ENCODE measurements at regions not wholly inside any gene's neighbourhood (a gene's known extent, or its start where the extent isn't known, plus 50 kb on each side); places are given as distances from the start of the nearest gene placed in this dataset.
"Not testable (repeated sequence)": the region's sequence is repeated elsewhere in the genome, so short reads cannot be mapped to it uniquely, and the experiment has no call there.

DNA sequence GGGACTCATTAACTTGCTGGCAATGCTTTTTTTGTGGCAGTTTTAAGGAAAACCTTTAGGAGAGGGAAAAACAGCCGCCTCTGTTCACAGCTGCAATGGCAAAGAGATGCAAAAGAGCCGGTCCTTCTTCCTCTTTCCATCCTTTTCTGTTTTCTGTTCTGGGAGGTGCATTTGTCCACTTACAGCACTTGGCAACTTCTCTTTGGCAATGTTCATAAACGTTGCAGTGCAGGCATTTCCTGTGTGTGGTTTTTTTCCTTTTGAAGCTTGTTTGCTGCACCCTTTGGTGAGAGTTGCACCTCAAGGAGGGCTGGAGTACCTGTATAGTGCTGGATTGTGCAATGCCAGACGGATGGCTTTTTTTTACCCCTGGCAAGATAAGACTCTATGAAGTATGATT is 53.9 kb upstream of the HABP2 start:
- DNase-seq = no peak

DNA sequence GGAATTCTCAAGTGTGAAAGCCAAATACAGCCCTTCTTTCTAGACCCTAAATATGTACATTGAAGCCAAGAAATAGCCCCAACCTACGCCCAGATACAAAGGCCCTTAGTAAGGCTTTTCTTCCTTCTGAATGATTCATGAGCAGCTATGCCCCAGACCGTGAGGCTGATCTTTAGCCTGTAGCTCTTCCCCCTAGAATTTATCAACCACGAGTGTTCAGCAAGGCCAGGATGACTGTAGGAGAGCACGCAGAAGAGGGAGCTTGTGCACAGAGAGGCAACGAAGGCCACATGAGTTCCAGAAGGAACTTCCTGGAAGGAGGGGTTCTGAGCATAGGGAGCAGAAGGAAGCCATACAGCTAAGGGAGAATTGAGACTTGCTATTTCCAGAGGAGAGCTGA is 53.0 kb upstream of the HABP2 start:
- DNase-seq = no peak

DNA sequence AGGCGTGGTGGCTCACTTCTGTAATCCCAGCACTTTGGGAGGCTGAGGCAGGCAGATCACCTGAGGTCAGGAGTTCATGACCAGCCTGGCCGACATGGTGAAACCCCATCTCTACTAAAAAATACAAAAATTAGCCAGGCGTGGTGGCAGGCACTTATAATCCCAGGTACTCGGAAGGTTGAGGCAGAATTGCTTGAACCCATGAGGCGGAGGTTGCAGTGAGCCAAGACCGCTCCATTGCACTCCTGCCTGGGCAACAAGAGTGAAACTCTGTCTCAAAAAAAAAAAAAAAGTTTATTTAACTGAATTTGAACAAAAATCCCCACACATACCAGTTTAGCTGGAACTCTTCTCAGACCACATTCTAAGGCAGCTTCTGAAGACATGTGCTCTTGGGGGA is 51.8 kb upstream of the HABP2 start:
- DNase-seq = not testable (repeated sequence)
